IPS-NIHi11 (cell line): ENCODE measurements at regions not wholly inside any gene's neighbourhood (a gene's known extent, or its start where the extent isn't known, plus 50 kb on each side); places are given as distances from the start of the nearest gene placed in this dataset.
"Not testable (repeated sequence)": the region's sequence is repeated elsewhere in the genome, so short reads cannot be mapped to it uniquely, and the experiment has no call there.

Experiments used
- DNase-seq: peaks from one replicate; pipeline ENCODE4 v3.0.0; 2012; ENCODE audit warnings: mixed read lengths, low spot score

DNA sequence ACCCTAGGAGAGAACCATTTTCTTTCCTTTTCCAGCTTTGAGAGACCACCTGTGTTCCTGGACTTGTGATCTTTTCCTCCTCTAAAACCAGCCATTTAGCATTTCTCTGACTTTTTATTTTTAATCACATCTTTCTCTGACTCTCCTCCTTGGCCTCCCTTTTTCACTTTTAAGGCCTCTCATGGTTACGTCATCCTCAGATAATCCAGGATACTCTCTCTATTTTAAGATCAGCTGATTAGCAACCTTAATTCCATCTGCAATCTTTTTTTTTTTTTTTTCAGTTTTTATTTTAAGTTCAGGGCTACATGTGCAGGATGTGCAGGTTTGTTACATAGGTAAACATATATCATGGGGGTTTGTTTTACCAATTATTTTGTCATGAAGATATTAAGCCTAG, 54.0 kb downstream of the RFPL4B start:
- DNase-seq, result no peak

- DNase-seq, result no peak
Observed at GRCh38 chr6:112407101-112407590, 60.0 kb downstream of the RFPL4B start.

DNA sequence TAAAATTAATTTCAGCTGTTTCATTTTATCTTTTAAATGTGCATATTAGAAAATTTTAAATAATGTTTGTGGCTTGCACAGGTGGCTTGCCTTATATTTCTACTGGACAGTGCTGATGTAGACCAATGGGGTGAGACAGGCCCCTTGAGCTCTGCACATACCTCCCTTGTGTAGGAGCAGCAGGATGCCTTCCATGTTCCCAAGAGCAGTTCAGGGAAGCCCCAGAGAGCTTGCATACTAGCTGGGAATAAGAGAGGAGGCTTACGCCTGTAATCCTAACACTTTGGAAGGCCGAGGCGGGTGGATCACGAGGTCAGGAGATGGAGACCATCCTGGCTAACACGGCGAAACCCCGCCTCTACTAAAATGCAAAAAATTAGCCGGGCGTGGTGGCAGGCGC, 61.4 kb downstream of the RFPL4B start:
- DNase-seq, result peak; percentile 26

DNA sequence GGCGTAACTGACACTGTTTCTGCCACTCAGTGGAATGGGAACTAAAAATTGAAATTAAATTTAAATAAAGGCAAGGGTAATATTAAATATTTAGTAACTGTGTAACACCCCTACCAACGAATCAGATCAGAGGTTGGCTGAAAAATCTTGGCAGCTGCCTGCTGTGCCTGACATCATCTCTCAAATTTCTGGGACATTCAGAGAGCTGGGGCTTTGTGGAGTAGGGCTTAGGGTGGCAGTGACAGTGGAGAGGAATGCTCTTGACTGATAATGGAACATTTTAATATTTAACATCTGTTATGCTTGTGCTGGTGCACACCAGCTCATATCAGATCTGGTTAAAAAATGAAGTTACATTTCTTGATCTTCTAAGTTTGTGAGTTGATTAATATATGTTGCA, 62.2 kb downstream of the RFPL4B start:
- no peak for DNase-seq

GRCh38 chr6:112413780-112414179, 66.7 kb downstream of the RFPL4B start:
- no peak for DNase-seq

GRCh38 chr6:112415366-112415765, 68.2 kb downstream of the RFPL4B start:
- no peak for DNase-seq

GRCh38 chr6:112416866-112417265, 69.7 kb downstream of the RFPL4B start:
- no peak for DNase-seq

DNA sequence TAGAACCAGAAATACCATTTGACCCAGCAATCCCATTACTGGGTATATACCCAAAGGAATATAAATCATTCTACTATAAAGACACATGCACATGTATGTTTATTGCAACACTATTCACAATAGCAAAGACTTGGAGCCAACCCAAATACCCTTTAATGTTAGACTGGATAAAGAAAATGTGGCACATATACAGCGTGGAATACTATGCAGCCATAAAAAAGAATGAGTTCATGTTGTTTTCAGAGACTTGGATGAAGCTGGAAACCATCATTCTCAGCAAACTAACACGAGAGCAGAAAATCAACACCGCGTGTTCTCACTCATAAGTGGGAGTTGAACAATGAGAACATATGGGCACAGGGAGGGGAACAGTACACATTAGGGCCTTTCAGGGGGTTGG, 79.9 kb downstream of the RFPL4B start:
- not testable (repeated sequence) for DNase-seq

DNA sequence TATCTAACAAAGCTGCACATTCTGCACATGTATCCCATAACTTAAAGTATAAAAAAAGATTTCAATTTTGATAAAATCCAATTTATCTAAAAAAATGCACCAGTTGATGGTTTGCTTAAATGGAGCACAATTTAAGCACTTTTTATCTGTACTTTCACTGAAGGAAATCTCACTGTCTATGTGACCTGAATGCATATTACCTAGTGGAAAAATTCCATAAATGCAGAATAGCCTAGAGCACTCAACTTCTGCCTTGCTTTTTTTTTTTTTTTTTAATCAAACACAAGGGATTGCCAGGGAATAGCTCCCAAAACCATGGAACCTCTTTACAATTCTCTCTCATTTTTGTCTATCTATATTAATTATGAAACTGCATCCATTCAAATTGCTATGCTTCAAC, 80.4 kb downstream of the RFPL4B start:
- DNase-seq, result no peak

- DNase-seq, result no peak
Observed at GRCh38 chr6:112428477-112428876, 81.3 kb downstream of the RFPL4B start.

DNA sequence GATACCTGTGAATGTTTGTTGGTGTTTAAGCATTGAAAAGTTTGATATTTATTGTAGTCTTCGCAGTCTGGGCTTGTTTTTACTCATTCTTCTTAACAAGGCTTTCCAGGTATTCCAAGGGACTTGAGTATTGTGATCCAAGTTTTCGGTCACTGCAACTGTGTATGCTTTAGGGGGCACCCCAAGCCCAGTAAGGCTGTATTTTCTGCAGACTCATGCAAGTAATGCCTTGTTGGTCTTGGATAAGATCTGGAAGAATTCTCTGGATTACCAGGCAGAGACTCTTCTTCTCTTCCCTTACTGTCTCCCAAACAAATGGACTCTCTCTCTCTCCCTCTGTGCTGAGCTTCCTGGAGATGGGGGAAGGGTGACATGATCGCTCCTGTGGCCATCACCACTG, 82.1 kb downstream of the RFPL4B start:
- no peak for DNase-seq

GRCh38 chr6:112431803-112432202, 84.7 kb downstream of the RFPL4B start:
- DNase-seq, result no peak

DNA sequence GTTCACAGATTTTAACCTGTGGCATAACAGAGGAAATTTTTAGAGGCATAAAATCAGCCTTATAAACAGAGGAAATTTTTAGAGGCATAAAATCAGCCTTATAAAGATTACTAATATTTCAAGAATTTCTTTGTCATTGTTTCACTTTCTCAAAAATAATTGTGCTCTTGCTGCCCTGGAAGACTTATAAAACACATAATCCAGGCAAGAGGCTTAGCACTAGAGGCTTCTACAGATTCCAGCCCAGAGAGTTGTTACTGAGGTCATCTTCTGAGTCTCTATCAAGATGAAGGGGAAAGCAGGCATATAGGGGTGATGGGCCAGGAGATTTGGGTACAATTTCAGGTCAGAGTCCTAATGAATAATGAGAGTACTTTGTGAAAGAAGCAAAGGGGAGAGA, 85.7 kb downstream of the RFPL4B start:
- no peak for DNase-seq

DNA sequence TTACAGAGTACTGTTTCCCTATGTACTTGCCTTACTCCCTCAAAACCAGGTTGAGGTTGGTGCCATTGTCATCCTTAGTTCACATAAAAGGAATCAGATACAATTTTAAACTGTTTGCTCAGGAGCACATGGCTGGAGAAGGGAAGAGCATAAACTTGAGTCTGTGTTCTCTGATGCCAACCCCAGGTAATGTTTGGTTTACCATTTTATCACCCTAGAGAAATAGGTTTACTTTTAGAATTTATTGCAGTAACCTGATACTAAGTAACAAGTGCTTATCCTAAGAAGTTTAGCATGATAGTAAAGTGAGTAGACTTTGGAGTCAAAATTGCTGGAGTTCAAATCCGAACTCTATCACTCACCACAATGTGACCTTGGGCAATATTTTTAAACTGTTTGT, 86.3 kb downstream of the RFPL4B start:
- DNase-seq, result no peak

- DNase-seq, result no peak
Observed at GRCh38 chr6:112434896-112435435, 87.8 kb downstream of the RFPL4B start.

- DNase-seq, result no peak
Observed at GRCh38 chr6:112437058-112437457, 89.9 kb downstream of the RFPL4B start.

GRCh38 chr6:112439010-112439409, 91.9 kb downstream of the RFPL4B start:
- no peak for DNase-seq

GRCh38 chr6:112439432-112439831, 92.3 kb downstream of the RFPL4B start:
- DNase-seq, result no peak

- DNase-seq, result no peak
Observed at GRCh38 chr6:112441607-112442006, 94.5 kb downstream of the RFPL4B start.

- peak; percentile 44 for DNase-seq
Observed at GRCh38 chr6:112443179-112444065, 96.3 kb downstream of the RFPL4B start.

- DNase-seq, result not testable (repeated sequence)
Observed at GRCh38 chr6:112448786-112449185, 101.7 kb downstream of the RFPL4B start.

DNA sequence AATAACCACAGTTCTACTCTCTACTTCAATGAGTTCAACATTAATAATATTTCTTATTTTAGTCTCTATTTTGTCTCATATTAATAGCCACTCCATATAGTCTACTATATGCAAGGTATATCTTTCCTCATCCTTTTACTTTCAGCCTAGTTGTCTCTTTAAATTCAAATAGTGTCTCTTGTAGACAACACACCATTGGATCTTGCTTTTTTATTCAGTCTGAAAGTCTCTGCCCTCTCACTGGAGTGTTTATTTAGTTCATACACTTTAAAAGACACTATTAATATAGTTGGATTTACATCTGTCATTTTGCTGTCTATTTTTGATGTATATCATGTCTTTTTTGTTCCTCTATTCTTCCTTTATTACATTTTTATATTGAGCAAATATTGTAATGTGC, 103.5 kb downstream of the RFPL4B start:
- DNase-seq, result no peak

GRCh38 chr6:112457886-112458285, 110.8 kb downstream of the RFPL4B start:
- no peak for DNase-seq
